NCI-H2107 treated with DMSO at 0.1 percent for 48 hours (cell line): ENCODE measurements at regions not wholly inside any gene's neighbourhood (a gene's known extent, or its start where the extent isn't known, plus 50 kb on each side); places are given as distances from the start of the nearest gene placed in this dataset.
"Not testable (repeated sequence)": the region's sequence is repeated elsewhere in the genome, so short reads cannot be mapped to it uniquely, and the experiment has no call there.

Source experiments
- DNase-seq: peaks from one replicate; lab custom pipeline; 2025; ENCODE audit not compliant: unreplicated experiment; lab: John Stamatoyannopoulos, UW

- DNase-seq: no peak
Measured at GRCh38 chr10:23742807-23743206, 303.9 kb downstream of the OTUD1 start.

- DNase-seq: no peak
Measured at GRCh38 chr10:23754179-23754578, 315.3 kb downstream of the OTUD1 start.

DNA sequence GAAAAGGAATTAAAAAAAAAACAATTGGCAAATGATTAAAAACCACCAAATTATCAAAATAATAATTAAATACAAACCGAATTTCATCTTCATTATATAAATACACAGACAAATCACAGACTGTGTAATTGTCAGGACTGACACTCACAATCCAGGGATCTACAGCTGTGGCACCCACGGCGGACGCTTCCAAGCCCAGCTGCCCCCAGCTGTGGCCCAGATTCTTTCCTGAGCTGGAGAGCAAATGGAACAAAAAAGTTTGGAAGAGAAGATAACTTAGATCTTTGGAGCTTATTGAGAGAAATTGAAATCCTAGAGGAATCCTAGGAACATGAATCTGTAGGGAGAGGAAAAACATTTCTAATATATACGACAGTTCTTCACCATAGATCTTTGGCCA lies 316.1 kb downstream of the OTUD1 start:
- DNase-seq: no peak

GRCh38 chr10:23755556-23755955 lies 316.7 kb downstream of the OTUD1 start:
- DNase-seq: no peak

GRCh38 chr10:23768281-23768680 lies 329.4 kb downstream of the OTUD1 start:
- DNase-seq: no peak

GRCh38 chr10:23777153-23777552 lies 338.3 kb downstream of the OTUD1 start:
- no peak for DNase-seq

DNA sequence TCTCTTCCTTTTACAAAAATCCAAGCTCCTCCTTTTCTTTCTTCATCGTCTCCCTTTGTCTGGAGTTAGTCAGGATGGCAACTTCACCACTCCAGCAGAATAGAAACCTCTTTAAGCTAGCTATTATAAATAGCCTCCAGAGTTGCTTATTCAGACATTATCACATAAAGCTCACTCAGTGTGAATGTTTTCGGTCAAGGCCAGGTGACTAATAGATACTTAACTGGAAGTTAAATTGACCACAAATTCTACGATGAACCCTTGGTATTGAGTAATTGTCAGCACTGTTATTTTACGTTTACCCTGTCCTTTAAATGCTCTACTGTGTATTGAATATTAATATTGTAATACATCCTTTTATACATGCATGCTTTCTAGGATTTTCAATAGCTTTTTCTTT lies 340.4 kb downstream of the OTUD1 start:
- DNase-seq: no peak

- no peak for DNase-seq
Measured at GRCh38 chr10:23780331-23780730, 341.5 kb downstream of the OTUD1 start.

DNA sequence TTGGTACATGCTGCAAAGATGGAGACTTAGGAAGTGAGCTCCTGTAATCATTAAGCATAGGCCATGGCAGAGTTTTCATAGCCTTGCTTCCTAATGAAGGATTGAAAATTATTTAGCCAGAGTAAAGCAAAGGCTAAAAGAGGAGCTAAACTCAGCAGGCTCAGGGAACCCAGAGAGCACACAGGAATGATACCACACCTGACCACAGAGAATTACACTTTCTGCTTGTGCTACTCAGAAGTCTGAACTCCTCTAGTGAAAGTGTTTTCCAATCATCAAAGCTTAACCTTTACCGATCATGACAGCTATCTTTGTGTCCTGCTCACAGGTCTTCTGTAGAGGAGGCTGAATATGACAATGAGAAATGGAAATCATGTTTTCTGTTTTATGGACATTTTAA lies 347.7 kb downstream of the OTUD1 start:
- DNase-seq: no peak

DNA sequence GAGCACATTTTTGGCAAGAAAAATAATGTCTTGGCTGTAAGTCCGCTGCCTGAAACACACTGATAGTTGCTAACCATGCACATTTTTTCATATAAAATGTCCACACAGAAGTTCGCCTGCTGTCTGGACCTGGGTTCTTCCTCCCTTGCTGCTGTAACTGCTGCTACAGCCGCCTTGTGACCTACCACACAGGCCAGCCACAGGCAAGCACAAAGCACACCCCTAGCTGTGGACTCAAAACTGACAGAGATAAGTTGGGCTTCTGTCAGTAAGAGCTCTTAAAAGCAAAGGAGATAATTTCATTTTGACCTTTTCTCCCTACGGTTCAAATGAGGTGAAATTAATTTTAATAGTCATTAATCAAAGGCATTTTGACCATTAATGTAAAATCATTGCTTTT lies 354.7 kb downstream of the OTUD1 start:
- no peak for DNase-seq

DNA sequence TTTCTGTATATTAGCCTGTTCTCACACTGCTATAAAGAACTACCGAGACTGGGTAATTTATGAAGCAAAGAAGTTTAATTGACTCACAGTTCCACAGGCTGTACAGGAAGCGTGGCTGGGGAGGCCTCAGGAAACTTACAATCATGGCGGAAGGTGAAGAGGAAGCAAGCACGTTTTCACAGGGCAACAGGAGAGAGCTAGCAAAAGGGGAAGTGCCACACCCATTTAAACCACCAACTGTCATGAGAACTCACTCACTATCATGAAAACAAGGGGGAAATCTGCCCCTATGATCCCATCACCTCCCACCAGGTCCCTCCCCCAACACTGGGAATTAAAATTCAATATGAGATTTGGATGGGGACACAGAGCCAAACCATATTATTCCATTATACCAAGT lies 358.6 kb downstream of the OTUD1 start:
- not testable (repeated sequence) for DNase-seq

- DNase-seq: no peak
Measured at GRCh38 chr10:23804125-23804524, 365.2 kb downstream of the OTUD1 start.

- DNase-seq: no peak
Measured at GRCh38 chr10:23813687-23814086, 374.8 kb downstream of the OTUD1 start.

DNA sequence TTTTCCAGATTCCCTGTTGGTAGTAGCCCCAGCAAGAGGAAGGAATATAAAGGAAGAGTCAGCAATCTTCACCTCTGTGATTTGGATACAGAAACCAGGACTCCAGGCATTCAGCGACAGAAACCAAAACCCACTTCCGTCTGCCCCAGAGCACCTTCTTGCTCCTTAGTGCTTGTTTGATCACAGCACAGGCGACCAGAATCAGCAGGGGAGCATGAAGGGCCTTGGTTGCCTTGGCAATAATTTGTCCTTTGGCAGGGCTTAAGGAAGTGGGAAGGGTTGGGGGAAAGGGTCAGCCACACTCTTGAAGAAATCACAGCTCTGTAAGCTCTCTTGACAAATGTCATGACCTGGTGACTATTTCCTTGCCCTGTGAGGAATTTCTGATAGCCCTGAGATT lies 379.6 kb downstream of the OTUD1 start:
- DNase-seq: no peak

- no peak for DNase-seq
Measured at GRCh38 chr10:23820792-23821191, 381.9 kb downstream of the OTUD1 start.

DNA sequence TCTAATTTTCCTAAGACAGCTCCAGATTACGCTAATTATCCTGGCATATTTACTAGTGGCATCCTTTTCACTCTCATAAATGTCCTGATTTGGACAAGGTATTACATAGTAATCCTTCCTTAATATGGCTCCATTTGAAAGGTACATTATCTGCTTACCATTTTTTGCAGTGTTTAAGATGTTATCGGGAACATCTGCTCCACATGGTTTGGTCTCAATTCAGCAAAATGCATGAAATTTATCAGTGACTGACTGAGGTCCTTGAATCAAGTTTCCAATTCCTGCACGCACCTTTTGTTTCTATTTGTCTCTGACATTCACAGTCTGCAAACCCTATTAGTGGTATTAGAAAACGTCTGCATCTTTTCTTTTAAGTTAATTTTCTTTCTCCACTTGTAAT lies 384.1 kb upstream of the KIAA1217 start:
- no peak for DNase-seq

DNA sequence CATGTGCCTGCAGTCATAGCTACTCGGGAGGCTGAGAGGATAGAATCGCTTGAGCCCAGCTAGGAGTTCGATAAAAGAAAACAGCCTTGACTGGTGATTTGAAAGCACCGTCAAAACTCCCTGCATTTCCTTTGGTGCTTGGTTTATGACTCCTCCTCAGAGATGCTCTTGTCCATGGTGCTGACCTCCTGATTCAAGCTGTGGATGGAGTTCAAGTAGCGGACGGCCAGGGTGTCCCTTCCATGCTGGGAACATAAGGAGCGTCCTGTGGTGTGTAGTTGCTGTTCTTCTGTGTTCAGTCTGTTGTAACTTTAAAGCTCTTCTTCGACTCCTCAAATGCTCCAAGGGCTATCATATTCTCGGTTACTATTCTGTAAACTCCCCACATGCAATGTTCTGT lies 382.5 kb upstream of the KIAA1217 start:
- DNase-seq: no peak

DNA sequence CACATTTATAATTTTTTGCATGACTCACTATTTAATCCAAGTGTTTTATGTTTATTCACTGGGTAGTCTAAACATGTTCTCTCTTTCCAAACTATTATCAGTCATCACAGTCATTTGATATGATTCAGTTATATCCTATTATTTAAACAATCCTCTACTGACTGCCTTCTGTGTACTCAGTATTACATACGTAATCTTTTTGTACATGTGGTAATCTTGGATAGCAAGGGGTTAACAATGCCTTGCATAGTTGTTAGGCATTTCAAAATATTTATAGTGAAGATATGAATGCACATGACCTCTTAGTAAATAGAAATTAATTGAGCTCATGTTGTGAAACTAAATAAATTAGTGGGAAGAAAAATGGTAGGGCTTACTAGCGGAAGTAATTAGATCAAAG lies 379.4 kb upstream of the KIAA1217 start:
- DNase-seq: no peak

GRCh38 chr10:23834091-23834490 lies 374.8 kb upstream of the KIAA1217 start:
- DNase-seq: no peak

DNA sequence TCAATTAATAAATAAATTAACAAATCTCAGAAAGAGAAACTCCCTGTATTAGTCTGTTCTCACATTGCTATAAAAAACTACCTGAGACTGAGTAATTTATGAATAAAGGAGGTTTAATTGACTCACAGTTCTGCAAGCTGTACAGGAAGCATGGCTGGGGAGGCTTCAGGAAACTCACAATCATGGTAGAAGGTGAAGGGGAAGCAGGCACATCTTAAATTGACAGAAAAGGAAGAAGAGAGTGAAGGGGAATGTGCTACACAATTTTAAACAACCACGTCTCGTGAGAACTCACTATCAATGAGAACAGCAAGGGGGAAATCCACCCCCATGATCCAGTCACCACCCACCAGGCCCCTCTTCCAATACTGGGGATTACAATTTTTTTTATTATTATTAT lies 358.3 kb upstream of the KIAA1217 start:
- DNase-seq: no peak

GRCh38 chr10:23859598-23859997 lies 349.3 kb upstream of the KIAA1217 start:
- DNase-seq: no peak

- DNase-seq: no peak
Measured at GRCh38 chr10:23864631-23865147, 344.2 kb upstream of the KIAA1217 start.

GRCh38 chr10:23866985-23867384 lies 342.0 kb upstream of the KIAA1217 start:
- DNase-seq: not testable (repeated sequence)

GRCh38 chr10:23868121-23868520 lies 340.8 kb upstream of the KIAA1217 start:
- no peak for DNase-seq
